OCI-LY1 (cell line): ENCODE measurements at regions not wholly inside any gene's neighbourhood (a gene's known extent, or its start where the extent isn't known, plus 50 kb on each side); places are given as distances from the start of the nearest gene placed in this dataset.
A peak's percentile ranks its signal among the peaks of the same experiment; 100 is the strongest.

Experiments
- H2AFZ ChIP-seq: fragments of 200-600 bp; sonication (generic), shearing (Covaris generic); 2 replicates; pipeline ENCODE4 v1.6.0; 2014; ENCODE audit warnings: antibody characterized with exemption, mild to moderate bottlenecking, low read length
- H3F3A ChIP-seq: fragments of 200-600 bp; sonication (generic), shearing (Covaris generic); 2 replicates; pipeline ENCODE4 v1.6.0; 2014; ENCODE audit warnings: mild to moderate bottlenecking, antibody characterized with exemption, low read length, moderate library complexity; ENCODE audit not compliant: insufficient read depth
- H3K27ac ChIP-seq: fragments of 200-600 bp; sonication (generic); 2 replicates; pipeline ENCODE4 v1.5.1; 2014; ENCODE audit warnings: low read length, mixed run types, mild to moderate bottlenecking, low read depth; ENCODE audit not compliant: poor library complexity, severe bottlenecking
- H3K27me3 ChIP-seq: fragments of 200-600 bp; sonication (generic); 2 replicates; pipeline ENCODE4 v1.6.0; 2014; ENCODE audit warnings: antibody characterized with exemption, mild to moderate bottlenecking, low read length, moderate library complexity; ENCODE audit not compliant: insufficient read depth
- H3K36me3 ChIP-seq: fragments of 200-600 bp; sonication (generic); 2 replicates; pipeline ENCODE4 v1.6.1; 2014; ENCODE audit warnings: mild to moderate bottlenecking, antibody characterized with exemption, low read length, moderate library complexity, mixed read lengths; ENCODE audit not compliant: insufficient read depth
- H3K4me1 ChIP-seq: fragments of 200-600 bp; sonication (generic); 2 replicates; pipeline ENCODE4 v1.5.1; 2014; ENCODE audit warnings: mild to moderate bottlenecking, low read length, moderate library complexity; ENCODE audit not compliant: insufficient read depth, severe bottlenecking
- H3K4me2 ChIP-seq: fragments of 200-600 bp; sonication (generic), shearing (Covaris generic); 2 replicates; pipeline ENCODE4 v1.6.1; 2014; ENCODE audit warnings: low read length
- H3K4me3 ChIP-seq: fragments of 200-600 bp; sonication (generic); 2 replicates; pipeline ENCODE4 v1.5.1; 2014; ENCODE audit warnings: low read length, low read depth, mild to moderate bottlenecking, mixed read lengths; ENCODE audit not compliant: poor library complexity, severe bottlenecking
- H3K79me2 ChIP-seq: fragments of 200-600 bp; shearing (Covaris generic); 2 replicates; pipeline ENCODE4 v1.6.1; 2016; ENCODE audit warnings: mixed run types, low read length, mixed read lengths; ENCODE audit not compliant: insufficient read depth
- H3K9ac ChIP-seq: fragments of 200-600 bp; sonication (generic), shearing (Covaris generic); 2 replicates; pipeline ENCODE4 v1.6.1; 2014; ENCODE audit warnings: mild to moderate bottlenecking, low read length, mixed read lengths
- H3K9me2 ChIP-seq: fragments of 200-600 bp; sonication (generic), shearing (Covaris generic); 2 replicates; pipeline ENCODE4 v1.6.1; 2014; ENCODE audit warnings: low read depth, mild to moderate bottlenecking, low read length, mixed read lengths
- H3K9me3 ChIP-seq: fragments of 200-600 bp; shearing (Covaris generic); 2 replicates; pipeline ENCODE4 v1.6.1; 2014; ENCODE audit warnings: low read length, mixed read lengths
- H4K20me1 ChIP-seq: fragments of 200-600 bp; sonication (generic), shearing (Covaris generic); 2 replicates; pipeline ENCODE4 v1.6.0; 2016; ENCODE audit warnings: mild to moderate bottlenecking, low read length; ENCODE audit not compliant: insufficient read depth
- CTCF ChIP-seq: fragments of 200-600 bp; sonication (generic), shearing (Covaris generic); IDR thresholded peaks from 2 replicates; pipeline ENCODE4 v1.5.1; 2017; ENCODE audit warnings: mild to moderate bottlenecking, antibody characterized with exemption, low read length, moderate library complexity, mixed read lengths
- EZH2 ChIP-seq: fragments of 200-600 bp; sonication (generic), shearing (Covaris generic); IDR thresholded peaks from 2 replicates; pipeline ENCODE4 v1.8.0; 2017; ENCODE audit warnings: borderline replicate concordance, mixed run types, mild to moderate bottlenecking, antibody characterized with exemption, low read length, moderate library complexity, mixed read lengths

- Histone ChIP-seq H3K27me3 (no peaks in the 10 kb centered on the region), H3K9me3 (no peaks in the 10 kb centered on the region), H3K9me2 (no peaks in the 10 kb centered on the region), H3K4me1 (peaks cover 32% of the 10 kb centered on the region), H2AFZ (no peak overlapping the region), H3K27ac (no peak overlapping the region), H3K4me2 (no peak overlapping the region), H3K4me3 (no peak overlapping the region), H3K9ac (no peak overlapping the region), H3K79me2 (no peaks in the 10 kb centered on the region), H4K20me1 (no peaks in the 10 kb centered on the region), H3K36me3 (no peaks in the 10 kb centered on the region), H3F3A (no peaks in the 10 kb centered on the region)
- TF ChIP-seq EZH2 (no peak), CTCF (no peak)
Measured at GRCh38 chr14:65297744-65298143, 114.8 kb upstream of the FUT8 start.

- Histone ChIP-seq H3K9me3 (no peaks in the 10 kb centered on the region), H3K9ac (no peak overlapping the region), H3K79me2 (no peaks in the 10 kb centered on the region), H3K4me2 (no peak overlapping the region), H3K27me3 (no peaks in the 10 kb centered on the region), H2AFZ (no peak overlapping the region), H3K36me3 (no peaks in the 10 kb centered on the region), H3K9me2 (no peaks in the 10 kb centered on the region), H4K20me1 (no peaks in the 10 kb centered on the region), H3K27ac (peak overlapping the region; percentile 3), H3K4me3 (no peak overlapping the region), H3F3A (no peaks in the 10 kb centered on the region), H3K4me1 (peaks cover 53% of the 10 kb centered on the region)
- TF ChIP-seq EZH2, result no peak
- no peak for TF ChIP-seq CTCF
Measured at GRCh38 chr14:65299826-65300225, 112.7 kb upstream of the FUT8 start.

- Histone ChIP-seq H3K9ac (no peak overlapping the region), H3K9me2 (no peaks in the 10 kb centered on the region), H3K27me3 (no peaks in the 10 kb centered on the region), H3F3A (no peaks in the 10 kb centered on the region), H2AFZ (no peak overlapping the region), H3K27ac (peak overlapping the region; percentile 93), H3K36me3 (no peaks in the 10 kb centered on the region), H3K9me3 (no peaks in the 10 kb centered on the region), H3K4me1 (peaks cover 73% of the 10 kb centered on the region), H3K79me2 (no peaks in the 10 kb centered on the region), H4K20me1 (no peaks in the 10 kb centered on the region), H3K4me3 (no peak overlapping the region), H3K4me2 (peak overlapping the region; percentile 48)
- TF ChIP-seq EZH2, result no peak
- TF ChIP-seq CTCF, result no peak
Measured at GRCh38 chr14:65301862-65302539, 110.5 kb upstream of the FUT8 start.
